GM10248 (cell line): ENCODE measurements at regions not wholly inside any gene's neighbourhood (a gene's known extent, or its start where the extent isn't known, plus 50 kb on each side); places are given as distances from the start of the nearest gene placed in this dataset.

ENCODE experiments used
- CTCF ChIA-PET: fragments of 300-600 bp; sonication (Branson Sonifier 250); formaldehyde crosslinking; extraction: SDS; loops from one replicate; lab custom pipeline; 2021; ENCODE audit warnings: antibody characterized with exemption; lab: Yijun Ruan, JAX
- POLR2A ChIA-PET: fragments of 350-650 bp; sonication (Branson Sonifier 250); formaldehyde crosslinking; extraction: SDS; loops from one replicate; lab custom pipeline; 2020; ENCODE audit warnings: antibody characterized with exemption; lab: Yijun Ruan, JAX
- DNase-seq: peaks from one replicate; pipeline ENCODE4 v3.0.0; 2012; ENCODE audit errors: extremely low spot score
- CTCF ChIP-seq: IDR thresholded peaks from 2 replicates; pipeline ENCODE4 v1.5.1; 2012; ENCODE audit warnings: mild to moderate bottlenecking, low read depth; ENCODE audit errors: extremely low read depth, missing control alignments, control extremely low read depth

GRCh38 chr3:22244761-22245521 lies 493.9 kb upstream of the ZNF385D start:
- ChIA-PET POLR2A (no interaction called here), CTCF (interaction anchor here (1.1 to 1.3 kb wide), 2 partner anchors 18 to 25 kb away, joined by 3 read pairs; no protein-coding TSS in a partner anchor)
- no peak for TF ChIP-seq CTCF
- no peak for DNase-seq

GRCh38 chr3:22245811-22246583 lies 495.0 kb upstream of the ZNF385D start:
- CTCF ChIA-PET: interaction anchor here (1.1 to 1.3 kb wide), 2 partner anchors 19 to 24 kb away, joined by 3 read pairs; no protein-coding TSS in a partner anchor
- no peak for DNase-seq
- POLR2A ChIA-PET: no interaction called here
- no peak for TF ChIP-seq CTCF

- ChIA-PET CTCF (no interaction called here), POLR2A (no interaction called here)
- TF ChIP-seq CTCF: no peak
- DNase-seq: no peak
Observed at GRCh38 chr3:22249658-22250057, 498.6 kb upstream of the ZNF385D start.

- CTCF ChIA-PET: no interaction called here
- POLR2A ChIA-PET: no interaction called here
- DNase-seq: no peak
- no peak for TF ChIP-seq CTCF
Observed at GRCh38 chr3:22257252-22257651, 506.2 kb upstream of the ZNF385D start.

GRCh38 chr3:22262386-22262785 lies 511.4 kb upstream of the ZNF385D start:
- no peak for TF ChIP-seq CTCF
- POLR2A ChIA-PET: no interaction called here
- CTCF ChIA-PET: no interaction called here
- DNase-seq: no peak

- DNase-seq: no peak
- CTCF ChIA-PET: no interaction called here
- TF ChIP-seq CTCF: no peak
- POLR2A ChIA-PET: no interaction called here
Observed at GRCh38 chr3:22263042-22263441, 512.0 kb upstream of the ZNF385D start.
